ENCODE measurements at regions not wholly inside any gene's neighbourhood (a gene's known extent, or its start where the extent isn't known, plus 50 kb on each side); places are given as distances from the start of the nearest gene placed in this dataset.

GRCh38 chr1:187442603-187443002 lies 613.9 kb downstream of the PLA2G4A start:
- TF ChIP-seq EZH2 (IDR thresholded peaks at IDR 0.05; ENCODE audit: low read depth, unreplicated experiment) (no peak), REST (IDR thresholded peaks at IDR 0.05; ENCODE audit: unreplicated experiment) (no peak), CTCF (conservative IDR thresholded peaks at IDR 0.05; ENCODE audit: low read depth in 2 of 2) (no peak), ETS1 (IDR thresholded peaks at IDR 0.05) (no peak), POLR2AphosphoS5 (IDR thresholded peaks at IDR 0.05; ENCODE audit: low read depth) (no peak), JUNB (IDR thresholded peaks at IDR 0.05; ENCODE audit: unreplicated experiment) (no peak)

All from GM23338 (cell line).